ENCODE measurements at regions not wholly inside any gene's neighbourhood (a gene's known extent, or its start where the extent isn't known, plus 50 kb on each side); places are given as distances from the start of the nearest gene placed in this dataset.

DNA sequence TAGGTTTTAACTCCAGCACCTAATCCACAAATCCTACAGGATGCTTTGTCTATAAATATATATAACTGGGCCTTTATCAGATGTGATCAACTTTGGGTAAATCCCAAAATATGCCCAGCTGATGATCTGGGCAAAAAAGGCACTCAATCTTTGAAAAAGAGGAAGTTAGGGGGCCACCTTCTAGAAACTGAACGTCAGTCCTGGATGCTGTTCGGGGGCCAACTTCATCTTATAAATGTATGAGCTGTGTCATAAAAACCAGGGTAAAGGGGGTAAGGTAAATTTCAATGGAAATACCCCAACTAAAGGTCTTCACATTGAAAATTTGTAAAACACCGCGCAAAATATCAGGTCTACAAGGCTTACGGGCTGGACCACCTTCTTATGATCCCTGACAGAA lies 264.4 kb upstream of the UBE2E2 start:
- no peak for TF ChIP-seq EZH2phosphoT487 (IDR thresholded peaks at IDR 0.05; ENCODE audit: borderline replicate concordance, low read length)
- TF ChIP-seq, protein P1, sequence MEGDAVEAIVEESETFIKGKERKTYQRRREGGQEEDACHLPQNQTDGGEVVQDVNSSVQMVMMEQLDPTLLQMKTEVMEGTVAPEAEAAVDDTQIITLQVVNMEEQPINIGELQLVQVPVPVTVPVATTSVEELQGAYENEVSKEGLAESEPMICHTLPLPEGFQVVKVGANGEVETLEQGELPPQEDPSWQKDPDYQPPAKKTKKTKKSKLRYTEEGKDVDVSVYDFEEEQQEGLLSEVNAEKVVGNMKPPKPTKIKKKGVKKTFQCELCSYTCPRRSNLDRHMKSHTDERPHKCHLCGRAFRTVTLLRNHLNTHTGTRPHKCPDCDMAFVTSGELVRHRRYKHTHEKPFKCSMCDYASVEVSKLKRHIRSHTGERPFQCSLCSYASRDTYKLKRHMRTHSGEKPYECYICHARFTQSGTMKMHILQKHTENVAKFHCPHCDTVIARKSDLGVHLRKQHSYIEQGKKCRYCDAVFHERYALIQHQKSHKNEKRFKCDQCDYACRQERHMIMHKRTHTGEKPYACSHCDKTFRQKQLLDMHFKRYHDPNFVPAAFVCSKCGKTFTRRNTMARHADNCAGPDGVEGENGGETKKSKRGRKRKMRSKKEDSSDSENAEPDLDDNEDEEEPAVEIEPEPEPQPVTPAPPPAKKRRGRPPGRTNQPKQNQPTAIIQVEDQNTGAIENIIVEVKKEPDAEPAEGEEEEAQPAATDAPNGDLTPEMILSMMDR (conservative IDR thresholded peaks at IDR 0.05; ENCODE audit: low read depth, low read length) = no peak
